Tibial nerve (tissue), 3 donors: ENCODE measurements at regions not wholly inside any gene's neighbourhood (a gene's known extent, or its start where the extent isn't known, plus 50 kb on each side); places are given as distances from the start of the nearest gene placed in this dataset.

Experiments
- POLR2A ChIP-seq, 2 donors: fragments of 450-650 bp; IDR thresholded peaks; one replicate each; pipeline ENCODE4 v1.6.1; 2017; ENCODE audit warnings: antibody characterized with exemption in 2 of 2, mild to moderate bottlenecking in 2 of 2, moderate library complexity in 2 of 2
- TF ChIP-seq, protein P1 (sequence below), 5 experiments: fragments of 200-600 bp in 3 of 5; fragments of 450-650 bp in 2 of 5; sonication (generic) in 3 of 5; IDR thresholded peaks; one replicate each; pipeline ENCODE4 v1.5.1; 2016 to 2019; ENCODE audit warnings: antibody characterized with exemption in 5 of 5, mild to moderate bottlenecking in 3 of 5, moderate library complexity in 2 of 5

DNA sequence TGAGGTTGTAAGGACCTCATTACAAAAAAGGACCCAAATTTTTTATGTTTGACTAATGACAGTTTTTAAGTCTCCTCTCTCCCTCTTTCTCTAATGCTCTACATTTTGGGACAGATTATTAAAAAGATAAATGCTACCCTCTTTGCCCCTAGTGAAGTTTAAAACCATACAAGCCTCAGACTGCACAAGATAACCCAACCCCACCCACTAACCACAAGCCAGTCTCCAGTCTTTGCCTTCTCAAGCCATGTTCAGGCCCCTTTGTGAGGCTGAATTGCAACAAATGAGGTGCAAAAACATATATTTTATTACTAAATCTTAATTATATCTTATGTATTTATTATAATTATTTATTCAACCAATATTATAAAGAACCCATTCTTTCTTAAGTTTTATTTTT lies 597.2 kb upstream of the BRINP3 start:
- TF ChIP-seq, protein P1, sequence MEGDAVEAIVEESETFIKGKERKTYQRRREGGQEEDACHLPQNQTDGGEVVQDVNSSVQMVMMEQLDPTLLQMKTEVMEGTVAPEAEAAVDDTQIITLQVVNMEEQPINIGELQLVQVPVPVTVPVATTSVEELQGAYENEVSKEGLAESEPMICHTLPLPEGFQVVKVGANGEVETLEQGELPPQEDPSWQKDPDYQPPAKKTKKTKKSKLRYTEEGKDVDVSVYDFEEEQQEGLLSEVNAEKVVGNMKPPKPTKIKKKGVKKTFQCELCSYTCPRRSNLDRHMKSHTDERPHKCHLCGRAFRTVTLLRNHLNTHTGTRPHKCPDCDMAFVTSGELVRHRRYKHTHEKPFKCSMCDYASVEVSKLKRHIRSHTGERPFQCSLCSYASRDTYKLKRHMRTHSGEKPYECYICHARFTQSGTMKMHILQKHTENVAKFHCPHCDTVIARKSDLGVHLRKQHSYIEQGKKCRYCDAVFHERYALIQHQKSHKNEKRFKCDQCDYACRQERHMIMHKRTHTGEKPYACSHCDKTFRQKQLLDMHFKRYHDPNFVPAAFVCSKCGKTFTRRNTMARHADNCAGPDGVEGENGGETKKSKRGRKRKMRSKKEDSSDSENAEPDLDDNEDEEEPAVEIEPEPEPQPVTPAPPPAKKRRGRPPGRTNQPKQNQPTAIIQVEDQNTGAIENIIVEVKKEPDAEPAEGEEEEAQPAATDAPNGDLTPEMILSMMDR (IDR thresholded peaks at IDR 0.05), result no peak
- TF ChIP-seq POLR2A (IDR thresholded peaks at IDR 0.05), result no peak
